Left lung (tissue), 4 donors: ENCODE measurements at regions not wholly inside any gene's neighbourhood (a gene's known extent, or its start where the extent isn't known, plus 50 kb on each side); places are given as distances from the start of the nearest gene placed in this dataset.
"Not testable (repeated sequence)": the region's sequence is repeated elsewhere in the genome, so short reads cannot be mapped to it uniquely, and the experiment has no call there.

Experiments used
- ATAC-seq: fragments of 200-7000 bp; cut with Tn5 transposase; one replicate; pipeline ENCODE4 v1.9.1; 2020; ENCODE audit warnings: moderate library complexity
- DNase-seq, 4 donors: peaks; one replicate each; pipeline ENCODE4 v3.0.0-alpha.2; 2013 to 2020
- H3K27ac ChIP-seq, 2 donors: fragments of 200-600 bp; sonication (generic) in 1 of 2; one replicate each; pipeline versions ENCODE4 v1.5.0 to v1.8.0; 2020 to 2021
- H3K27me3 ChIP-seq, 2 donors: fragments of 200-600 bp; sonication (generic) in 1 of 2; one replicate each; pipeline versions ENCODE4 v1.5.0 to v1.8.0; 2020 to 2021
- H3K36me3 ChIP-seq, 2 donors: fragments of 200-600 bp; sonication (generic) in 1 of 2; one replicate each; pipeline versions ENCODE4 v1.5.0 to v1.8.0; 2020 to 2021
- H3K4me1 ChIP-seq, 2 donors: fragments of 200-600 bp; one replicate each; pipeline ENCODE4 v1.8.0; 2021
- H3K4me3 ChIP-seq, 2 donors: fragments of 200-600 bp; sonication (generic) in 1 of 2; one replicate each; pipeline versions ENCODE4 v1.5.0 to v1.8.0; 2020 to 2021; ENCODE audit warnings: mild to moderate bottlenecking in 1 of 2
- H3K9me3 ChIP-seq, 2 donors: fragments of 200-600 bp; sonication (generic) in 1 of 2; one replicate each; pipeline versions ENCODE4 v1.5.0 to v1.8.0; 2020 to 2021
- intact Hi-C, 2 donors: fragments of 100-400 bp; cut with DNase I; formaldehyde crosslinking; loops; one replicate each; pipeline versions ENCODE4 v1.11.2 to v1.14.2; 2022
- TF ChIP-seq, protein P1 (sequence below), 2 donors: fragments of 200-600 bp; sonication (generic) in 1 of 2; IDR thresholded peaks; one replicate each; pipeline versions ENCODE4 v1.5.0 to v1.8.0; 2021; ENCODE audit warnings: antibody characterized with exemption in 2 of 2
- donor health status: DM: no; HTN: yes; CAD: no.
- donor health status: DM: no; HTN: no; CAD: no.

DNA sequence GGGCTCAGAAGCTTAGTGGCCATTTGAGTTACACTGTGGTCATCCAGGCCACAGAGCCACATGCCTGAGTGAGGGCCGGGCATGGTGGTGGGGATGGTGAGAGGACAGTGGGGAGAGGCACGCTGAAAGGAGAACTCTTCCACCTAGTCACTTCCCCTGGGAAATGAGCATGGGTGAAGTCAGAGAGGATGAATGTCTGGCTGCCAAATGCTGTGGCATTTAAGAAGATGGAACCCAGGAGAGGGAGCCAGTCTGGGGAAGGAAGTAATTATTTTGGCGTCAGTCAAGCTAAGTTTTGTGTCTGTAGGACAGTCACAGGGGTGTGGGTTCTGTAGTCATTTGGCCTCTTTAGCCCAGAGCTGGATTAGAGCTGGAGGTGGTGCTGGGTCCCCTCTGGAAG is 86.0 kb upstream of the PODXL start:
- Histone ChIP-seq H3K4me1 (no peaks in the 10 kb centered on the region), H3K27ac (no peak overlapping the region), H3K4me3 (no peak overlapping the region), H3K27me3 (no peaks in the 10 kb centered on the region), H3K9me3 (no peaks in the 10 kb centered on the region), H3K36me3 (no peaks in the 10 kb centered on the region)
- ATAC-seq (no peak), DNase-seq (no peak)
- intact Hi-C loops = no loop called here
- TF ChIP-seq, protein P1, sequence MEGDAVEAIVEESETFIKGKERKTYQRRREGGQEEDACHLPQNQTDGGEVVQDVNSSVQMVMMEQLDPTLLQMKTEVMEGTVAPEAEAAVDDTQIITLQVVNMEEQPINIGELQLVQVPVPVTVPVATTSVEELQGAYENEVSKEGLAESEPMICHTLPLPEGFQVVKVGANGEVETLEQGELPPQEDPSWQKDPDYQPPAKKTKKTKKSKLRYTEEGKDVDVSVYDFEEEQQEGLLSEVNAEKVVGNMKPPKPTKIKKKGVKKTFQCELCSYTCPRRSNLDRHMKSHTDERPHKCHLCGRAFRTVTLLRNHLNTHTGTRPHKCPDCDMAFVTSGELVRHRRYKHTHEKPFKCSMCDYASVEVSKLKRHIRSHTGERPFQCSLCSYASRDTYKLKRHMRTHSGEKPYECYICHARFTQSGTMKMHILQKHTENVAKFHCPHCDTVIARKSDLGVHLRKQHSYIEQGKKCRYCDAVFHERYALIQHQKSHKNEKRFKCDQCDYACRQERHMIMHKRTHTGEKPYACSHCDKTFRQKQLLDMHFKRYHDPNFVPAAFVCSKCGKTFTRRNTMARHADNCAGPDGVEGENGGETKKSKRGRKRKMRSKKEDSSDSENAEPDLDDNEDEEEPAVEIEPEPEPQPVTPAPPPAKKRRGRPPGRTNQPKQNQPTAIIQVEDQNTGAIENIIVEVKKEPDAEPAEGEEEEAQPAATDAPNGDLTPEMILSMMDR (IDR thresholded peaks at IDR 0.05) = no peak

DNA sequence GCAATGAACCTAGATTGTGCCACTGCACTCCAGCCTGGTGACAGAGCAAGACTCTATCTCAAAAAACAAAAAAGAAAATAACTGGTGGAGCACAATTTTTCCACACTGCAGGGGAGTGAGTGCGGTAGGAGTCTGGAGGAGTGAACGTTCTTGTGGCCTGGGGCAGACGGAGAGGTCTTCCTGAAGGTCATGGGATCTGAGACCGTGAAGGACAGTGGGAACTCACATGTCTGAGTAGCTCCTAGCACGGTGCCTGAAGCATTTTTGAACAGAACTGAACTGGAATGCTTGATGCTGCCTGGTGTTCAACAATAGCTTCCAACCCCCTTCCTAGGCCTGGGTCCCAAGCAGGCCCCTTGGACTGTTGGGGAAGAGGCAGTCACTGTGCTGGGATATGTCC is 84.3 kb upstream of the PODXL start:
- no peaks in the 10 kb centered on the region for H3K4me1 ChIP-seq
- no peak for DNase-seq
- H3K36me3 ChIP-seq = no peaks in the 10 kb centered on the region
- no peaks in the 10 kb centered on the region for H3K9me3 ChIP-seq
- no peak overlapping the region for H3K4me3 ChIP-seq
- H3K27me3 ChIP-seq = no peaks in the 10 kb centered on the region
- TF ChIP-seq, protein P1 (IDR thresholded peaks at IDR 0.05) = no peak
- ATAC-seq = no peak
- H3K27ac ChIP-seq = no peak overlapping the region
- intact Hi-C loops = no loop called here

DNA sequence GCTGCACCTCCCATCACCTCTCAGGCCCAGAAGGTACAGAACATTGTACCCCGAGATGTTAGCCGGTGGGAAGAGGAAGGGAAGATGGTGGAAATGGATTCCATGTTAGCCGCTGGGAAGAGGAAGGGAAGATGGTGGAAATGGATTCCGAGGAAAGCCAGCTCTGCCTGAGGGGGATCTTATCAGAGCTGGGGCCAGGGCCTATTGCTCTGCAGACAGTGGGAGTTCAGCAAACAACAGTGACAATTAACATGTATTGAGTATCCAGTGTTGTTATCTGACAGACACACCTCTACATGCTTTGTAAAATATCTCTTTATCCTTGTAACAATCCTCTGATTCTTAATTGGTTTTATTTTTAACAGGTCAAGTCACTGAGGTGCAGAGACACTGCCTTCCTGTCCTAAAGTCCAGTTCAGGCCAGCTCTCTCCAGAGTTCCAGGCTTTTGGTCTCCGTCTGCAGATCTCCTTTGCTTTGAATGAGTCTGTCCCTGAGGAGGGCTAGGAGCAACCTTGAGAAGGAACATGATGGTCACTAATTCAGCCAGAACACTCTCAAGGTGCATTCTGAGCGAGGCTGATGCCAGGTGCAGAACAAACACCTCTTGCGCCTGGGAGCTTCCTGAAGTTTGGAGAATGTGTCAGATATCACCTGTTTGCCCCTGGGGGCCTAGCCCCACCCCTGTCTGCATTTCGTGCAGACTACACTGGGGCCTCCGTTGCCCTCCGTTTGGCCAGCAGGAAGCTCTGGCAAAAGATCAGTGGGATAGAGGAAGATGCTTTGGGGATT is 82.4 kb upstream of the PODXL start:
- Histone ChIP-seq H3K27me3 (no peaks in the 10 kb centered on the region), H3K9me3 (no peaks in the 10 kb centered on the region), H3K4me3 (no peak overlapping the region), H3K27ac (no peak overlapping the region), H3K36me3 (no peaks in the 10 kb centered on the region), H3K4me1 (peaks cover 0 to 2% of the 10 kb centered on the region in 2 donors)
- TF ChIP-seq, protein P1 (IDR thresholded peaks at IDR 0.05) = no peak
- no peak for DNase-seq
- intact Hi-C loops = no loop called here
- ATAC-seq = no peak

DNA sequence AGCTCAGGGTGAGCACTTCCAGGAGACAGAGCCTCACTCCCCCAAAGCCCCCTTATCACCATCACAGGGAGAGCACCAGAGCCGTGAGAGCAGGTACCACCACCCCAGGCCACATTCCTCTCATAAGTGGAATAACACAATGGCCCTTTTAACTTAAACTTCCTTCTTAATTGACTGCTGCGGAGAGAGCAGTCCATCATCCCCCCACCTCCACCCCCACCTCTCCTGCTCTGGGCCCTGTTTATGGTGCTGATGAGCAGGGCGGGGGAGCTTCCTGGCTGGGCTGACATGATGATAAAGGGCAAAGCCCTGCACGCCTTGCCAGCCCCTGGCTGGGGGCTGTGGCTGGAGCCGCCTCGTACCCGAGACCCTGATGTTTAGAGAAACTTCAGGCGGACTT is 81.4 kb upstream of the PODXL start:
- H3K9me3 ChIP-seq = no peaks in the 10 kb centered on the region
- no peaks in the 10 kb centered on the region for H3K36me3 ChIP-seq
- no peak for ATAC-seq
- H3K27me3 ChIP-seq = no peaks in the 10 kb centered on the region
- DNase-seq = no peak
- H3K4me3 ChIP-seq = no peak overlapping the region
- intact Hi-C loops = no loop called here
- peaks cover 0 to 4% of the 10 kb centered on the region in 2 donors for H3K4me1 ChIP-seq
- TF ChIP-seq, protein P1 (IDR thresholded peaks at IDR 0.05) = no peak
- no peak overlapping the region for H3K27ac ChIP-seq

DNA sequence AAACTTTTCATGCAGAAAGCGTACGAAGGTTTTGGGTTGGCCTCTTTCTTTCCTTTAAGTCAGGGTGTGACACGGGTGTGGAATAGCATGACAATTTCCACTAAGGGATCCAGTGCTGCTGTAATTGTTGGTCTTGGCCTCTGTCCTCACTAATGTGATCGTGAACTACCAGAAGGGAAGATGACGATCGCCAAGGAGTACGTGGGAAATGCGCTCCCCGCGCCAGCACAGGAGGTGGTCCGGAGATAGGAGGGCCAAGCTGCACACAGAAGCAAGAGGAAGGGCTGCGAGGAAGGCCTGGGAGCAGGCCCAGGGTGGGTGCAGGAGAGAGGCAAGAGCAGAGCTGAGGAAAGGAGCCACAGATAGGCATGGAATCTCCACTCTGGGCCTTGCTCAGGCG is 79.7 kb upstream of the PODXL start:
- Histone ChIP-seq H3K4me1 (peaks cover 0 to 4% of the 10 kb centered on the region in 2 donors), H3K9me3 (no peaks in the 10 kb centered on the region), H3K4me3 (no peak overlapping the region), H3K27me3 (no peaks in the 10 kb centered on the region), H3K36me3 (no peaks in the 10 kb centered on the region), H3K27ac (no peak overlapping the region)
- DNase-seq (no peak), ATAC-seq (no peak)
- TF ChIP-seq, protein P1 (IDR thresholded peaks at IDR 0.05) = no peak
- intact Hi-C loops = no loop called here

DNA sequence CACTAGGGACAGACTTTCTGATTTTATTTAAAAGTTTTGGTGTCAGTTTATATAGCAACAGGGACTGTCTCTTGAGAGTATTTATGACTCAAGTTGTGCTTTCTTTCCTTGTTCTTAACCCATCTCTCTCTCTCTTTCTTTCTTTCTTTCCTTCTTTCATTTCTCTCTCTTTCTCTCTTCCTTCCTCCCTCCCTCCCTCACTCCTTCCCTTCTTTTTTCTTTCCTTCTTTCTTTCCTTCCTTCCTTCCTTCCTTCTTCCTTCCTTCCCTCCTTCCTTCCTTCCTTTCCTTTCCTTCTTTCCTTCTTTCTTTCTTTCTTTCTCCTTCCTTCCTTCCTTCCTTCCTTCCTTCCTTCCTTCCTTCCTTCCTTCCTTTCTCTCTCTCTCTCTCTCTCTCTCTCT is 77.8 kb upstream of the PODXL start:
- ATAC-seq, intact Hi-C loops, H3K27me3 ChIP-seq, H3K36me3 ChIP-seq, H3K4me3 ChIP-seq, DNase-seq, H3K27ac ChIP-seq, H3K4me1 ChIP-seq, H3K9me3 ChIP-seq: not testable (repeated sequence)
